ENCODE measurements at regions not wholly inside any gene's neighbourhood (a gene's known extent, or its start where the extent isn't known, plus 50 kb on each side); places are given as distances from the start of the nearest gene placed in this dataset.
A peak's percentile ranks its signal among the peaks of the same experiment; 100 is the strongest.
"Not testable (repeated sequence)": the region's sequence is repeated elsewhere in the genome, so short reads cannot be mapped to it uniquely, and the experiment has no call there.

DNA sequence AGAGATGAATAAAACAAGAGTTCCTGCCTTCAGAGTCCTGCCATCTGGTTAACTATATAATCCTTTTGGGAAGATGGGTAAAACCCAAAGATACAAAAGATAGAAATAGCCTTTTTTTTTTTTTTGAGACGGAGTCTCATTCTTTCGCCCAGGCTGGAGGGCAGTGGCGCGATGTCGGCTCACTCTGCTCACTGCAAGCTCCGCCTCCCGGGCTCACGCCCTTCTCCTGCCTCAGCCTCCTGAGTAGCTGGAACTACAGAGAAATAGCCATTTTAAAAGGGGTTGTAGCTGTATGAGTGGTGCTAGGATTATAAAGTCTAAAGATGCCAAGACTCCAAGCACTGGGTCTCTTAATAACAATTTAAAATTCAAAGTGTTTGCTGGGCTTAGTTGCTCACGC, 97.2 kb downstream of the KDR start:
- DNase-seq: no peak

DNA sequence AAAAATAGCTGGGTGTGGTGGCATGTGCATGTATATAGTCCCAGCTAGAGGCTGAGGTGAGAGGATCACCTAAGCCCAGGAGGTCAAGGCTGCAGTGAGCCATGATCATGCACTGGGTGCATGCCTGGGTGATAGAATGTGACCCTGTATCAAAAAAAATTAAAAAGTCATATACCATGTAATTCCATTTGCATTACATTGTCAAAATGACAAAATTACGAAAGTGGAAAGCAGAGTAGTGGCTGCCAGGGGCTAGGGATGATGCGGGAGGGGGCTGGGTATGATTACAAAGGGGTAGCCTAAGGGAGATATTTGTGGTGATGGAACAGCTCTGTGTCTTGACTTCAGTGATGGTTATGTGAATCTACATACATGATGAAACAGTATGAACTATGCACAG, 97.8 kb downstream of the KDR start:
- DNase-seq: no peak

DNA sequence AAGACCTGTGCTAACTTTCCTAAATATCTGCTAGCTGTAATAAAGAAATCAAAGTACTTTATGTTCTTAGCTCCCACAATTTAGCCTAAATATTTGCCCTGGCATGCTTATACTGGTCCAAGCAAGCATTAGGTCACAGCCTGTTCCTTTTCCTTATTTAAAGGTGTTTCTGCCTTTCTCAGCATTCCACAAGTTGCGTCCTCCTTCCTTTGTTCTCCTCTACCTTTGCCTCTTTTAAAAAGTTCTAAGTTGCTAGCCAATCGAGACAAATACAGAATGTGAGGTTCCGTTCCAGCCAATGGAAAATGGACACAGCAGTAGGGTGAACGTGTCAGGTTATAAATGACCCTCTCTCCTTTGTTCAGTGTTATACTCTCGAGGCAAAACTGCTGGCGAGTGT, 99.9 kb downstream of the KDR start:
- DNase-seq: not testable (repeated sequence)

DNA sequence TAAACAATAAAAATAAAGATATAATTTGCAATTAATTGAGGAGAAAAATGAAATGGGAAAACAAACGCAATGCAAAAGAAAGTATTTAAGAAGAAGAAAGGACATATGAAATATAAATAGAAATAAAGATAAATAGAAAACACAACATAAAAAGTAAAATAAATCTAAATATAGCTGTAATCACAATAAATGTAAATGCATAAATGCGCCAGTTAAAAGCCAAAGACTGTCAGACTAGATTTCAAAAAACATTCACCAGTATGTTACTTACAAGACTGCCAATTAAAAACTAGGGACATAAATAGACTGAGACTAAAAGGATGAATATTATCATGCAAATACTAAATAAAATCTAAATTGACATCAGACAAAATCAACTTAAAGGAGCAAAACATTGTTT, 102.4 kb downstream of the KDR start:
- no peak for DNase-seq

DNA sequence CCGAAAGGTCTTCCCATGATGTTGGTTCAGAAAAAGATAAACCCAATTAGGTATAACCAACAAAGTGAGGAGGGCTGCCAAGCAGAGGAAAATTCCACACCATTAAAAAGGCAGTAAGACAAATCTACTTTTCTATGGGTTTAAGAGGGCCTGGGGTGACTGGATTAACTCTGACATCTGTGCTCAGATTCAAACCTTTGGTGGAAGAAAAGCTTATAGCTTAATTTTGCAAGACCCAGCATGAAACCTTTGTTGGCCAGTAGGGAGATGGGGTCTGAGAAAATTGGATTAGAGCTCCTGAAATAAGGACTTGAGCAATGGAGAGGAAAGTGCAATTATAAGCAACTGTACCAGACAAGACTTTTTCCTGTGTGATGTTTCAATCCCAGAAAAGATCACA, 104.2 kb downstream of the KDR start:
- DNase-seq: no peak

DNA sequence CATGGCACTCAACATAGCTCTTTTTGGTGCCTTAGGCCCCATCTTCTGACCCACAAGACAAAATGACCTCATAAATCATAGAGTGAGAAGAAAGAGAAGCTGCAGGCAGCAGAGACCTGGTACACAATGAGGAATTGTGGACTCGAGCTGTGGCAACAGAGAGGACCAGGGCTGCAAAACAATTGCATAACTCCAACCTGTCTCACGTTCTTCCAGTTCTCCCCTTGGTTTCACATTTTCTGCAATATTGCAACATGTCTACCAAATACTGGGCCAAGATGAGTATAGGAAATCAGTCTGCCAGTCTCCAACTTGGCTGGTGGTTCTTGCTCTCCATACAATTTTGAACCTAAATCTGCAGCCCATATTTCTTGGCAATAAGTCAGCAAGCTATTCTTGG, 105.3 kb downstream of the KDR start:
- DNase-seq: no peak

DNA sequence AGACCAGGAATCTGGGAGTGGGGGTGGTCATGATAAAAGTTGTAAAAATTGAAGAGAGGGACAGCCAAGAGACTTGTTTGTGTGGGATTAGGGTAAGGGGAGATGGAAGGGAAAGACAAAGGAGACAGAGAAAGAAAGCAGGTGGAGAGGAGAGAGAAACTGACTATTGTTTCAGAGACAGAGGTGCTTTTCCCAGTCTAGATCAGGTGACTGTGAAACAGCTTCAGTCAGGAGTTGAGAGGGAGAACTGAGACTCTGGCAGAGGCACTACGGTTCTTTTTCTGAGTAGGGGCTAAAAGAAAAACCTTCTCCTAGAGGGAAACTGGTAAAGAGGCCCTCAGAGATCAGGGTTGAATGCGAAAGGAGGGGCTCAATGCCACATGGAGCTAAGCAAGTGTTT, 106.4 kb downstream of the KDR start:
- no peak for DNase-seq

DNA sequence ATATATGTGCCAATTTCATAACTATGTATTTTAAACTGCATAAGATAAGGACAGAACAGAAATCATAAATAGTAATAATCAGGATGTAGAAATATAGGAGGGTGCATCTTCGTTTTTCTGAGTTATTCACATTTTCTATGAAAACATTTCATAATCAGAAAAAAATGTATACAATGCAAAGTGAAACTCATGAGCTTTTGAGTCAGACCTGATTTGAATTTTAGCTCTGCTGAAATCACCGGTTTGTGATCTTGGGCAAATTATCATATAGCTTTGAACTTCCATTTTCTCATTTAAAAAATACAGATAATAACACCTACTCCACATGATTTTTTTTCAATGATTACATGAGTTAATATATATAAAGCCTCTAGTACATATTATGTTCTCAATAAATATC, 106.9 kb downstream of the KDR start:
- DNase-seq: no peak

DNA sequence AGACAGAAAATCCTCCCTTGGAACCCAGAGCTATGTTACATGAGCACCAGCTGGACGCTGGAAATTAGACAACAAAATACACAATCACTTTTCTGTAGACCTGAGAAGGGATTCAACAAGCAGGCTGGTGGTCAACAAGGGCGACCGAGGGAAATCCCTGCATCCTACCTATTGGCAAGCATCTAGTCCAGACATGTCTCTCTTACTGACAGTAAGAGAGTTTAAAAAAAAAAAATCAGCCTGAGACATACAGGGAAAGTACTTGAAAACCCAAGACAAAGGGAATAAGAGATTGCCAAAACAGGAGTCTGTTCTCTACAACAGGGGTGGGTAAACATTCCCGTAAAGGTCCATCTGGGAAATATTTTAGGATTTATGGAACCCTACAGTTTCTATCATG, 108.0 kb downstream of the KDR start:
- no peak for DNase-seq

DNA sequence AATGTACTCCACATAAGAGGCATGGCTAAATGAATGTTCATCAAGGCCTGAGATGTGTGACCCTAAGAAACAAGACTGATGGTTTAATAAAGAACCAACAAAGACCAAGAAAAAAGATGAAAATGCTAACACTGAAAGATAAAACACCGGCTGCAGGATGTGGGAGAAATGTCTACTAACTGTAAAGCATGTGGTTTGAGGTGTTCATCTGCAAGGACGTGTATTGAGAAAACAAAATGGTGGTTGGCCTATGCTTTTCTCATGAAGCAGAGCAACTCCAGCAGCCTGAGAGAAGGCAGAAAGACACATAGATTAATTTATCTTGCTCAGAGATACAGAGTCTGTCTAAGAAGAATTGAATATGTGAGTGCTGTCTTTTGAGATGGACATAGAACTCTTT, 109.3 kb downstream of the KDR start:
- no peak for DNase-seq

DNA sequence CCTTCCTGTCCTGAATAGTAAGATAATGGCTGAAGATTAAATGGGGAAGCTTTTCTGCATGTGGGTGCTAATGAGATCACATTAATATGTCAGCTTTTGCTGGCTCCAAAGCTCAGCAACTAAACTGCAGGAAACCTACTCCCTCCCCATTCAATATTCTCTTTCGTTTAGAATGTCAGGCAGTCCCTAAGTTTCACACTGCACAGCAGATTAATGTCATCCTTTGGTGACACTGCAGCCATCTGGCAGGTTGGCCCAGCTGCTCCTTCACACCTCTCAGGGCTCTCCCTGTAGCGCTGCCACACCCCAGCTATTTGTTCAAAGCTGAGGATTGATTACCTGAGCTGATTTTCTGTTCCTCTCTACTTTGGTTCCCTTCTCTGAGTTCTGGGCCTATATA, 110.5 kb downstream of the KDR start:
- DNase-seq: no peak

DNA sequence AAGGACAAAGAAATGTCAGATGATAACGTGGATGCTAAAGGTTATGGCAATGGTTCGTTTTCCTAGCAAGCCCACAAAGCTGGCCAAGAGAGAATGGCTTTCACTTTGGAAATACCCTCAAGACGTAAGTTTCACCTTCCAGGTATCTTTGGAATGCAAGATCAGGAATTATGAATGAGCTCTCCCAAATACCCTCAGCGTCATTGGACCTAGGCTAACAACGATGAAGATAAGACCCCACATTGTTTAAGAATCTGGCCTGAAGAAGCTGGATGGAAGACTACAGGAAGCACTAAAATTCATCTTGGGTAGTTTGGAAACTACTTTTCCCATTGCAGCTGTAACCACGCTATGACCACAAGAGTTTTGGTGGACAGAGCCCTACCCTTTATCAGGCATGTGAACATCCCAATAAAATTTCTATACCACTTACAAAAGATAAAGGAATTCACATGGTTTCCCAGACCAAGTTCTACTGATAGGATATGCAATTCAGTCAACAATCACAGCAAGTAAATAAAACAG, 111.9 kb downstream of the KDR start:
- no peak for DNase-seq

DNA sequence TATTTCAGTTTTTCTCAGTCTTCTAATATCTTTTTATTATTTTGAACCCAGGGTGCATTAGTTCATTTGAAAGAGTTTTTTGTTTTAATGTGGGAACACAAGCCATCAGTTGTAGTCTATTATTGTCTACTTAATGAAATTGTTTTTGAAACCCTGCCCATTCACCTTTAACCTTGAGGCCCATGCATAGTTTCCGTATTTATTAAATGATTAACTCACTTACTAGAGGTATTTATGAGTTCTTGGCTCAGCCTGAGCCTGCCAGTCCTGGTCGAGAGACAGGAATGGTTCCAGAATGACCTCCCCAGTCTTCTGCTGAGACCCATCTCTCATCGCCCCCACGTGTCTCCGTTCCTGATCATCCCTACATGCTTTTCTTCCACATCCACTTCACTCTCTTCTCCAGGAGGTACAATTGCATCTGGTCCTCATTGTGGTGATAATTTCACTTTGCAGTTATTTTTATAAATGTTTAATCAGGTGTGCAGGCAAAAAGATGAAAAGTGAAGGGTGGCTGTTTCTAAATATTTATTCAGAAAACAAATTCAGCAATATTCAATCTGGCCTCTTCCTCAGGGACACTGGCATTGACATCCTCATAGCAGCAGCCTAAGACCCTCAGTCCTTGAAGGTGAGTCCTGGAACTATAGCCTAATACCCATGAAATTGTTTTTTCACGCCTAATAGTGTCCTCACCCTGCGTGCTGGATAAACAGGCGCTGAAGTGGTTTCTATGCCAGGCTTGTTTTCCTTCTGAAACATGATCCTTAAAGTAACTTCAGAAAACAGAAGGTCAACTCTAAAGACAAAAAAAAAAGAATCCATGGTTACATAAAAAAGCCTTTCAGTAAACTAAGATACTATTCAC, 112.8 kb downstream of the KDR start:
- no peak for DNase-seq

DNA sequence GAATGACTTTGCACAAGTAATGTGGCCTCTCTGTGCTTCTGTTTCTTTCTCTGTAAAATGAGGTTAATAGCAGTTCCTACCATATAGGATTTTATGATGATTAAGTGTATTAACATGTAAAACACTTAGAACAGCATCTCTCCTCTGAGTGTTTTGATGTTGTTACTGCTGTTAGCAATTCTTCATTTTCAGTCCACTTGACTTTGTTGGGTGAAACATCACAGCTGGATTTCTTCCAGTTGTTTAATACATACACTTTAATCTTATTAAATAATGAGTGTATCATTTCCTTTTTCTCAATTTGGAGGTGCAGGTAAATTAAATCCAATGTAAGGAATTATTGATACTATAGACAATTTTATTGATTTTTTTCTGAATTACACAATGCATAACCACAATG, 113.6 kb downstream of the KDR start:
- no peak for DNase-seq

DNA sequence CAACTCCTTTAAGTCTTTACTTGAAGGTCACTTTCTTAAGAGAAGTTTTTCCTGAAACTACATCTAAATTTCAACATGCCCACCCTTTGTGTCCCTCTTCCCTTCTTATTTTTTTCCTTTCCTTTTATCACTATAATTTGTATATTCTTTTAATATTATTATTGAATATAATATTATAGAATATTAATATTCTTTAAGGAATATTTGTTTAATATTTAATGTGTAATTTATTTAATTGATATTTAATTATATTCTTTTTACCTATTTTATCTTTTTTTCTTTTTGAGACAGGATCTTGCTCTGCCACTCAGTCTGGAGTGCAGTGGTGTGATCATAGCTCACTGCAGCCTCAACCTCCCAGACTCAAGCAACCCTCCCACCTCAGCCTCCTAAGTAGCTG, 114.8 kb downstream of the KDR start:
- no peak for DNase-seq

DNA sequence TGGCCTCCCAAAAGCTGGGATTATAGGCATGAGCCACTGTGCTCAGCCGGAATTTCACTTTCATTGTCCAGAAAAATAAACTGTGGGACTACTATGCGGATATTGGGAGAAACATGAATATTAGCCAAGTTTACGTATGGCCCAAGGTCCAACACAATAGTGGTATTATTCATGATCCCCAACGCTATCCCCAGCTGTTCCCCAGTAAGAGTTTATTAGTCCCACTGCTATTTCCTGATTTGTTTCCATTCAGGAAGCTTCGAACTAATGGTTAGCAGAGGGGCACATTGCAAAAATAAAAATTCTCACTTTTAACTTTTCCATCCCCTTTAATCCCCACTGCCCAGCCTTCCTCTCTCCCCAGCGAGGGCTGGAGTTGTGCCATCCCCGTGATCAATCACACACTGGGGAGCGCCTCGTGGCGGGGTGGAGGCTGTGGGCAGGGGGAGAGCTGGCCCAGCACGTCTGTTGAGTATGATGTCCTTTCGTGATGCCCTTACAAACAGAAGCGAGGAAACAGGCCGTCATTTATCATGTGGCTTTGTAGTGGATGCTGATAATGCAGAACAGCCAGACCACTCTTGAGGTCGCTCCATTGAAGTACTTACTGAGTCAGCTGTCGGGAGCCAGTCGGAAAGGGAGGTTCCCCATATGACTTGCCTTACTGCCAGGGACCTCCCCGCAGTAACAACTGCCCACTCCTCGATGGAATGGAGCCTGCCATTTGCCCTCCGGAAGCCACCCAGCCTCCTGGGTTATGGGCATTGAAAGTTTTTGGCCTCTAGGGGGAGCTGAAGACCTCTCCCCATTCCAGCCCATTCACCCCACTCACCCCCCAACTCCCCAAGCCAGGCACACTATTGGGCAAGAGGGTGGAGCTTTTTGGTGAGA, 117.0 kb downstream of the KDR start:
- DNase-seq: no peak

DNA sequence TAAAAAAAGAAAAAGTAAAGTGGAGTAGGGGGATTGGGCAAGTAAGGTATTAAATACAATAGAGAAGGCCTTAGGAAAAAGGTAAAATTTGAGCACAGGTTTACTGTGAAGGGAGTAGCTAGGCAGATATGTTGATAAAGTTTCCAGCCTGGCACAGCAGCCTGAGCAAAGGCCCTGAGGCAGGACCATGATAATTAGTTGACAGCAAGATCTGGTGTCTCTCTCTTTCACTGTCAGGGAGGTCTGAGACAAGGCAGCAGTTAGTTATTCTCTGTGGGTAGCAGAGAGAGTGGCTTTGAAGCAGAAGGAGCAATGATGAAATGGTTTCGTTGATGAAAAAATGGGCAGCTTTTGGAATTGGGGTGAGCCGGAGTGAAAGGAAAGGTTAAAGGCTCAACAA, 119.5 kb downstream of the KDR start:
- DNase-seq: no peak

DNA sequence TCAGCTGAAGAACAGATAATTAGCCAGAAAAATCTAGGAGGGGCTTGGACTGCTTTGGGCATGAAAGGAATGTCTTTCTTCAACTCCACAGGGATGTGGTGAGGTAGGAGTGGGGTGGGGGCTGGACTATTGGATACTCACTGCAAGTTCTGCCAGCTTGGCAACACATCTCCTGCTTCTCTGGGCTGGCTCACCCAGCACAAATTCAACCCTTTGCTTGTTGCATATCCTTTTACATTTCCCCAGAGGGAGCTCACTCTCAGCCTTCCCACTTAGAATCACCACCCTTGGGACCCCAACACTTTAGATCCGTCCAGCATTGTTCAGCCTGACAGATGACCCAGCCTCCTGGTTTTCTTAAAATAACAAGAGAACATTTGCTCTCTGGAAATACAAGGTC, 120.6 kb downstream of the KDR start:
- peak; percentile 42 for DNase-seq

DNA sequence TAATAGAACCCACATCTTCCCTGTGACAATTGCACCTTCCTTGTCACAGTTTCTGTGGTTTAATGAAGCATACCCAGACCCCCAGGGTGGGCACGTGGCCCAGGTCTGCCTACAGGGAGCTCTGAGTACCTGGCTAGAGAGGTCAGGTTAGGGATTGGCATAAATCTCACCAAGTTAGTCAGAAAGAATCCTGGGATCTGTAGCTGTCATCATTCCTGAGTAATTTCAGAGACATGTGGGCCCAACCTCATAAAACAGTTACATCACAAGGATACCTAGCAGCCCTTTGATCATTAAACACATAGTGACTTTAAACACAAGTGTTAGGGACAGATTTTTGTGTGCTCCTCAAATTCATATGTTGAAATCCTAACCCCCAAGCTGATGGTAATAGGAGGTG, 123.0 kb downstream of the KDR start:
- DNase-seq: no peak

DNA sequence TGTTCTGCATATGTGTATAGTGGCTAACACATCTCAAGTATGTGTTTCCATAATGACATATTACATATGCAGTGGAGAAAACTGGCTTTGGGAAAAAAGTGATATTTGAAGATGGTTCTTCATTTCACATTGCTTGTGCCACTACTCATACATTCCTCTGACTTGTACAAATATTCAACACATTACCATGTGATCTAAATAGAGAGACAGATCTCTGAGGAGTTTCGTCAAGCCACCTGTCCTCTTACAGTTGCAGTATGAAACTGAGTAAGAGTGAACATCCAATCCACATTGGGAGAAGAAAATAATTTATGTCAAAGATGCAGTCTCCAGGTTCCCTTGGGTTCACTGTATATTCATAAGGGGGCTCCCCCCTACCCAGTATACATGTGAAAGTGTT, 123.9 kb downstream of the KDR start:
- DNase-seq: no peak

DNA sequence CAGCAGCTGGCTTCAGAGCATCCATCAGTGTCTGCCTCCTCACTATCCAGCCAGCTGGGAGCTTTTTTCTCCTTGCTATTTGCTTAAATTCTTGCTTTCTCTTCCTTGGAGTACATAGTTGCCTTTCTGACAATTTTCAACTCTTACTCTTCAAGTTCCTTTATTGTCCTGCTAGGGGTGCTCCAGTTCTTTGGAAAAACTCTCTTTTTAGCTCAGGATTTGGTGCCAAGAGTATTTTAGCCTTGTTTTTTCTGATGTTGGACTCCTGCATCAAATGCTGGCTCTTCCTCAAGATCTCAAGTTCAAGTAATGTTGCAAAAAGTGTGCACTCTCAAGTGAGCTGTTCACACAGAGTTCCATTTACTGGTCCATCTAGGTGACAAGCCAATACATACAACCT, 126.4 kb downstream of the KDR start:
- peak; percentile 45 for DNase-seq

DNA sequence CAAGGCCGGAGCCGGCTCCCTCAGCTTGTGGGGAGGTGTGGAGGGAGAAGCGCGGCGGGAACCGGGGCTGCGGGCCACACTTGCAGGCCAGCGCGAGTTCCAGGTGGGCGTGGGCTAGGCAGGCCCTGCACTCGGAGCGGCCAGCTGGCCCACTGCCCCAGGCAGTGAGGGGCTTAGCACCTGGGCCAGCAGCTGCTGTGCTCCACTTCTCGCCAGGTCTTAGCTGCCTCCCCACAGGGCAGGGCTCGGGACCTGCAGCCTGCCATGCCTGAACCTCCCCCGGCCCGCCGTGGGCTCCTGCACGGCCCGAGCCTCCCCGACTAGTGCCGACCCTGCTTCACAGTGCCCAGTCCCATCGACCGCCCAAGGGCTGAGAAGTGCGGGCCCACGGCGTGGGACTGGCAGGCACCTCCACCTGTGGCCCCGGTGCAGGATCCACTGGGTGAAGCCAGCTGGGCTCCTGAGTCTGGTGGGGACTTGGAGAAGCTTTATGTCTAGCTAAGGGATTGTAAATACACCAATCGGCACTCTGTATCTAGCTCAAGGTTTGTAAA, 131.8 kb downstream of the KDR start:
- not testable (repeated sequence) for DNase-seq

DNA sequence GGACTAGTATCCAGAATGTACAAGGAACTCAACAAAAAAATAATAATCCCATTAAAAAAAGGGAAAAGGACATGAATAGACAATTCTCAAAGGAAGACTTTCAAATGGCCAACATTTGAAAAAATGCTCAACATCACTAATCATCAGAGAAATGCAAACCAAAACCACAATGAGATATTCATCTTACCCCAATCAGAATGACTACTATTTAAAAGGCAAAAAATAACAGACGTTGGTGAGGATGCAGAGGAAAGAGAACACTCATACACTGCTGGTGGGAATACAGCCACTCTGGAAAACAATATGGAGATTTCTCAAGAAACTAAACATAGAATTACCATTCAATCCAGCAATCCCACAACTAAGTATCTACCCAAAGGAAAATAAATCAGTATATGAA, 133.1 kb downstream of the KDR start:
- no peak for DNase-seq

DNA sequence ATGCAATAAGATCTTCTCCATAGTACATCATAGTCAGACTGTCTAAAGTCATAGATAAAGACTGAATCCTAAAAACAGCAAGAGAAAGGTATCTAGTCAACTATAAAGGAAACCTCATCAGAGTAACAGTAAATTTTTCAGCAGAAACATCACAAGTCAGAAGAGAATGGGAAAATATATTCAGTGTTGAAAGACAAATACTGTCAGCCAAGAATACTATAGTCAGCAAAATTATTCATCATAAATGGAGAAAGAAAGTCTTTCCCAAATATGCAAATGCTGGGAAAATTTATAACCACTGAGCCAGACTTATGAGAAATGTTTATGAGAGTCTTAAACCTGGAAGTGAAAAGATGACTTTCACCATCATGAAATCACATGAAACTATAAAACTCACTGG, 136.7 kb downstream of the KDR start:
- no peak for DNase-seq

All from fibroblast of upper back skin (primary cell).